GM12874 (cell line): ENCODE measurements at regions not wholly inside any gene's neighbourhood (a gene's known extent, or its start where the extent isn't known, plus 50 kb on each side); places are given as distances from the start of the nearest gene placed in this dataset.

Experiments
- CTCF ChIP-seq: IDR thresholded peaks from 2 replicates; pipeline ENCODE4 v1.5.1; 2011; ENCODE audit warnings: low read depth, mild to moderate bottlenecking, control low read depth, low read length, moderate library complexity; ENCODE audit not compliant: insufficient read depth

DNA sequence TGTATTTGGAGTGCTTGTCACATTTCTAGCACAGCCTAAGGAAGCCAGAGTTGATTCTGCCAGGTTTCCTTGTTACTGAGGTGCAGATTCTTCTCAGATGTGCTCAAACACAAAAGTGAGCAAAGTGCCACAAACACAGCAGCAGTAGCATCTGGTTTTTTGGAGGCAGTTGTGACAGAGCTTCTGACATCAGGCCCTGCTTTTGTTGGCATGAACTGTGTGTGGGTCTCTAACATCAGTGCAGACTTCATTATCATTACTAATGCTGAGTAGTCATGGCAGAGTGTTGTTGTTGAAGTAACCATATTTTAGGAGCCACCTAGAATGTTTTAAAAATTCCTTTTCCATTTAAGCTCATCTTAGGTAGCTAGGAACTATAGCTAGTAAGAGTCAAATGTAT lies 656.6 kb downstream of the ANKRD50 start:
- TF ChIP-seq CTCF, result no peak

GRCh38 chr4:124060261-124060918 lies 652.1 kb downstream of the ANKRD50 start:
- no peak for TF ChIP-seq CTCF

DNA sequence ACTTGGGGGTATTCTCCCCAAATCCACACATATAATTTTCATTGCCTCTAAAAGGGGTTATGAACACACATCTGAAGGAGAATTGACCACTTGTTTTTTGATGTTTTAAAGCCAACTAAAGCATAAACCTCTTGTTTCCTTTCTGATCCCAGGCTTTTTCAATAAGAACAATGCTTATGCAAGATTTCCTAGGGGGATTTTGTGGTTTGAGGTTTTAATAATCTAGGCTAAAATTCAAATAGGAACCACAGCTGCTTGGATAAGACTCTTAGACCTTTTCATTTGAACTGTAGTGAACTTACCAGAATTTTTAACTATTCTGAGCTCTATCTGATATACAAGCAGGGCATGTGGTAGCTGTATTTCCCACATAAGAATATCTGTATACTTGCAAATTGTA lies 651.1 kb downstream of the ANKRD50 start:
- TF ChIP-seq CTCF, result no peak

GRCh38 chr4:124065422-124065821 lies 647.1 kb downstream of the ANKRD50 start:
- TF ChIP-seq CTCF, result no peak

DNA sequence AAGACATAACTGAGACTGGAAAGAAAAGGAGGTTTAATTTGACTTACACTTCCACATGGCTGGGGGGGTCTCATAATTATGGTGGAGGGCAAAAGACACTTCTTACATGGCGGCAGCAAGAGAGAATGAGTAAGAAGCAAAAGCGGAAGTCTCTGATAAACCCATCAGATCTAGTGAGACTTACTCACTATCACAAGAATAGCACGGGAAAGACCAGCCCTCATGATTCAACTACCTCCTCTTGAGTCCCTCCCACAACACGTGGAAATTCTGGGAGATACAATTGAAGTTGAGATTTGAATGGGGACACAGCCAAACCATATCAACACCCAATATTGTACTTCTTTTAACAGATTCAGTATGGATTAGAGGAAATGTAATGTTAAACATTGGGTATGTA lies 646.6 kb downstream of the ANKRD50 start:
- TF ChIP-seq CTCF, result no peak

DNA sequence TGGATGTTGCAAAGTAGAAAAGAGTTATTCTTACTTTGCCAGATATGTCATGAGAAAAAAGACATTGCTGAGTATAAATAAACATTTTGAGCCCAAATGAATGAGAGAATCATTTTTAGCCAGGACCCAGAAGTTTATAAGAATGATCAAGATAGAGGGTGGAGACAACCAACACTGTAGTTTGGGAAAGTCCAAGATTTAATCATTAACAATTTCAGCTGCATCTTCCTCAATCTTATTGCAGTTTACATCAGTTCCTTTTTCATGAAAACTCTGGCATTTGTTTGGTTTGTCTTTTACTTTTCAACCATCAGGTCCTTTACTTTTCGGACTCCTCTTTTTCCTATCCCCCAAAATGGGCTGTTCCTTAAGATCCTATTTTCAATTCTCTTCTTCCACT lies 645.9 kb downstream of the ANKRD50 start:
- TF ChIP-seq CTCF, result no peak

- no peak for TF ChIP-seq CTCF
Measured at GRCh38 chr4:124067046-124067445, 645.5 kb downstream of the ANKRD50 start.
